ENCODE measurements at regions not wholly inside any gene's neighbourhood (a gene's known extent, or its start where the extent isn't known, plus 50 kb on each side); places are given as distances from the start of the nearest gene placed in this dataset.

GRCh38 chr12:129966146-129966995 lies 62.5 kb upstream of the TMEM132D start:
- TF ChIP-seq GATA2 (IDR thresholded peaks at IDR 0.05; ENCODE audit: low read depth, low read length) = no peak
- no peak for TF ChIP-seq GATA3 (IDR thresholded peaks at IDR 0.05; ENCODE audit: low read depth, low read length)

All from SH-SY5Y (cell line).